SKM-1 treated with dmso at 0.1 percent for 144 hours (cell line): ENCODE measurements at regions not wholly inside any gene's neighbourhood (a gene's known extent, or its start where the extent isn't known, plus 50 kb on each side); places are given as distances from the start of the nearest gene placed in this dataset.
"Not testable (repeated sequence)": the region's sequence is repeated elsewhere in the genome, so short reads cannot be mapped to it uniquely, and the experiment has no call there.

ENCODE experiments used
- DNase-seq: peaks from one replicate; lab custom pipeline; 2025; ENCODE audit not compliant: unreplicated experiment; lab: John Stamatoyannopoulos, UW

GRCh38 chr1:48084826-48085225, 87.6 kb upstream of the TRABD2B start:
- no peak for DNase-seq

- no peak for DNase-seq
These were observed 85.2 kb upstream of the TRABD2B start for GRCh38 chr1:48082271-48082962.

- no peak for DNase-seq
These were observed 83.4 kb upstream of the TRABD2B start for GRCh38 chr1:48080331-48081255.

GRCh38 chr1:48079096-48079495, 81.9 kb upstream of the TRABD2B start:
- no peak for DNase-seq

GRCh38 chr1:48077795-48078222, 80.6 kb upstream of the TRABD2B start:
- DNase-seq, result no peak

GRCh38 chr1:48076017-48076416, 78.8 kb upstream of the TRABD2B start:
- DNase-seq, result no peak

GRCh38 chr1:48073798-48074530, 76.8 kb upstream of the TRABD2B start:
- DNase-seq, result no peak

GRCh38 chr1:48071513-48071912, 74.3 kb upstream of the TRABD2B start:
- DNase-seq, result no peak

GRCh38 chr1:48070396-48070750, 73.2 kb upstream of the TRABD2B start:
- no peak for DNase-seq

- DNase-seq, result no peak
These were observed 72.6 kb upstream of the TRABD2B start for GRCh38 chr1:48069662-48070395.

GRCh38 chr1:48068206-48068605, 71.0 kb upstream of the TRABD2B start:
- DNase-seq, result no peak

- no peak for DNase-seq
These were observed 69.8 kb upstream of the TRABD2B start for GRCh38 chr1:48066936-48067335.

GRCh38 chr1:48064693-48065092, 67.5 kb upstream of the TRABD2B start:
- not testable (repeated sequence) for DNase-seq

GRCh38 chr1:48062353-48062752, 65.2 kb upstream of the TRABD2B start:
- DNase-seq, result no peak

GRCh38 chr1:48061162-48062136, 64.3 kb upstream of the TRABD2B start:
- DNase-seq, result peak; percentile 20

- no peak for DNase-seq
These were observed 62.1 kb upstream of the TRABD2B start for GRCh38 chr1:48059289-48059688.

- no peak for DNase-seq
These were observed 61.2 kb upstream of the TRABD2B start for GRCh38 chr1:48058135-48059025.

GRCh38 chr1:48057249-48057648, 60.1 kb upstream of the TRABD2B start:
- no peak for DNase-seq
